Astrocyte of the spinal cord (primary cell): ENCODE measurements at regions not wholly inside any gene's neighbourhood (a gene's known extent, or its start where the extent isn't known, plus 50 kb on each side); places are given as distances from the start of the nearest gene placed in this dataset.

Source experiments
- DNase-seq: peaks from one replicate; pipeline ENCODE4 v3.0.0; 2011; ENCODE audit warnings: low read depth, low spot score
- H3K4me3 ChIP-seq: 2 replicates; pipeline ENCODE4 v1.5.1; 2011; ENCODE audit warnings: low read depth, mild to moderate bottlenecking, low read length, moderate library complexity
- in situ Hi-C: cut with HindIII; loops from 2 replicates; pipeline ENCODE4 v1.10.0; 2017; ENCODE audit warnings: low sequenced_read_pairs
- TF ChIP-seq, protein P1 (sequence below): IDR thresholded peaks from 2 replicates; pipeline ENCODE4 v1.5.1; 2012; ENCODE audit warnings: low read depth, mild to moderate bottlenecking, low read length, inconsistent platforms

DNA sequence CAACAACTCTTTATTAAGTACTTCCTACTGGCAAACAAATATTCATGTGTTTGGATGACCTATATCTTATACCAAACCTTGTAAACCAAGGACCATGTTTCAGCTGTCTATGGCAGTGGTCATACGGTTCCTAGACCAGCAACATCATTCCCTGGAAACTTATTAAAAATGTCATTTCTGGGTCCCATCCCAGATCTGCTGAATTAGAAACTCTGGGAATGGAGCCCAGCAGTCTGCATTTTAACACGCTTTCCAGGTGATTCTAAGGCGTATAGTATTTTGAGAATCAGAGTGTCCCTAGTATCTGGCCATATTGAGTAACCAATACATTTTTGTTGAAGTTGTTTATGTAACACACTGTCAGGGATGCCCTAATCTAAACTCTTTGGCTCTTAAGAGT, 363.4 kb upstream of the LRRC3B start:
- in situ Hi-C loops: no loop called here
- no peak for DNase-seq
- TF ChIP-seq, protein P1, sequence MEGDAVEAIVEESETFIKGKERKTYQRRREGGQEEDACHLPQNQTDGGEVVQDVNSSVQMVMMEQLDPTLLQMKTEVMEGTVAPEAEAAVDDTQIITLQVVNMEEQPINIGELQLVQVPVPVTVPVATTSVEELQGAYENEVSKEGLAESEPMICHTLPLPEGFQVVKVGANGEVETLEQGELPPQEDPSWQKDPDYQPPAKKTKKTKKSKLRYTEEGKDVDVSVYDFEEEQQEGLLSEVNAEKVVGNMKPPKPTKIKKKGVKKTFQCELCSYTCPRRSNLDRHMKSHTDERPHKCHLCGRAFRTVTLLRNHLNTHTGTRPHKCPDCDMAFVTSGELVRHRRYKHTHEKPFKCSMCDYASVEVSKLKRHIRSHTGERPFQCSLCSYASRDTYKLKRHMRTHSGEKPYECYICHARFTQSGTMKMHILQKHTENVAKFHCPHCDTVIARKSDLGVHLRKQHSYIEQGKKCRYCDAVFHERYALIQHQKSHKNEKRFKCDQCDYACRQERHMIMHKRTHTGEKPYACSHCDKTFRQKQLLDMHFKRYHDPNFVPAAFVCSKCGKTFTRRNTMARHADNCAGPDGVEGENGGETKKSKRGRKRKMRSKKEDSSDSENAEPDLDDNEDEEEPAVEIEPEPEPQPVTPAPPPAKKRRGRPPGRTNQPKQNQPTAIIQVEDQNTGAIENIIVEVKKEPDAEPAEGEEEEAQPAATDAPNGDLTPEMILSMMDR: no peak
- no peak overlapping the region for H3K4me3 ChIP-seq

GRCh38 chr3:26260139-26260538, 362.4 kb upstream of the LRRC3B start:
- H3K4me3 ChIP-seq: no peak overlapping the region
- DNase-seq: no peak
- in situ Hi-C loops: no loop called here
- TF ChIP-seq, protein P1: no peak

DNA sequence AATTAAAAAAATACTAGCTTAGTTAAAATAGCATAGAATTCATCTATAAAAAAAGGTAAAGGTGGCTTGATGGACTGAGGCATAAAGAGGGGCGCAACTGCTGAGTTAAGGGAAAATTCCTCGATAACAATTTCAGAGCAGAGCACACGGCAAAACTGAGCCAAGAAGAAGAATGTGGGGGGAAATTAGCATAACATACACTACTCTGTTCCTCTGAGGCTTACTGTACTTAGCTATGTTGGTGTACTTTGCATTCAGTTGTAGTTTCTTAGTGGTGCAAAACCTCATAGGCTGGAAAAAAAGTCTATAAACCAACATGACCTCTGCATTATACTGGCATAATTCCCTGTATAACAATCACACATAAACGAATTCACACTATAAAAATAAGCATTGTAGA, 357.9 kb upstream of the LRRC3B start:
- TF ChIP-seq, protein P1: no peak

GRCh38 chr3:26271848-26272247, 350.7 kb upstream of the LRRC3B start:
- DNase-seq: no peak
- TF ChIP-seq, protein P1: no peak
- no peak overlapping the region for H3K4me3 ChIP-seq
- in situ Hi-C loops: no loop called here

More for the DNA sequence above, 357.9 kb upstream of the LRRC3B start:
- no peak for DNase-seq
- no peak overlapping the region for H3K4me3 ChIP-seq
- in situ Hi-C loops: no loop called here

GRCh38 chr3:26273196-26273595, 349.4 kb upstream of the LRRC3B start:
- TF ChIP-seq, protein P1: no peak
- in situ Hi-C loops: no loop called here
- H3K4me3 ChIP-seq: no peak overlapping the region
- DNase-seq: no peak

GRCh38 chr3:26279091-26279490, 343.5 kb upstream of the LRRC3B start:
- DNase-seq: no peak
- TF ChIP-seq, protein P1: no peak
- H3K4me3 ChIP-seq: no peak overlapping the region
- in situ Hi-C loops: no loop called here

DNA sequence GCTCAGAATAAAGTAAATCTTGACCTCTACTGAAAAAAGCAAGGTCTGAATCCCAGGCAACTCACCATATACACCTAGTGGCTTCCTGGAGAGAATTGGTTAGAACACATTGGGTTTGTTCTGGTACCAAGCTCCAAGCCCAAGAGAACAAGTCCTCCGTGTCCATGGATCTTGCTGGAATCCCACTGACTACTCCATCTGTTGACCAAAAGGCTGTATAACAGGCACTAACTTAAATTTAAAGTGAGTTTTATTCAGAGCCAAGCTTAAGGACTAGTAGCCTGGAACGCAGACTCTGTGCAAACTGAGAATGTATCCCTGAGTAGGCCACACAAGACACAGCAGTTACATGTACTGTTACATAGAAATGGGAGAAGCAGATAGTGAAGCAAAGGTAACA, 342.1 kb upstream of the LRRC3B start:
- H3K4me3 ChIP-seq: no peak overlapping the region
- no peak for DNase-seq
- in situ Hi-C loops: no loop called here
- TF ChIP-seq, protein P1: no peak
